GM19397 (cell line): ENCODE measurements at regions not wholly inside any gene's neighbourhood (a gene's known extent, or its start where the extent isn't known, plus 50 kb on each side); places are given as distances from the start of the nearest gene placed in this dataset.
"Not testable (repeated sequence)": the region's sequence is repeated elsewhere in the genome, so short reads cannot be mapped to it uniquely, and the experiment has no call there.

Source experiments
- ATAC-seq: cut with Tn5 transposase; IDR thresholded peaks from one replicate; pipeline ENCODE4 v1.9.1; 2021; ENCODE audit warnings: mild to moderate bottlenecking, moderate library complexity; ENCODE audit not compliant: unreplicated experiment

DNA sequence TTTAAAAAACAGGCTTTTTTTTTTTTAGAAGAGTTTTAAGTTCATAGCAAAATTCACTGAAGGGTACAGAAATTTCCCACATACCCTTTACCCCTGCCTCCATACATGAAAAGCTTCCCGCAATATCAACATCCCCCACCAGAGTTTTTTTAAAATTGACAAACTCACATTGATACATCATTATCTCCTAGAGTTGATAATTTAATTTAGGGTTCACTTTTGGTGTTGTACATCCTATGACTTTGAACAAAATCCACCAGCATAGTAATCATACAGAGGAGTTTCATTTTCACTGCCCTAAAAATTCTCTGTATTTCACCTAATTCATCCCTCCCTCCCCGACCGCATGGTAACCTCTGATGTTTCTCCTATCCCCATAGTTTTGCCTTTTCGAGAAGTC lies 53.6 kb upstream of the KCNK2 start:
- ATAC-seq: no peak

DNA sequence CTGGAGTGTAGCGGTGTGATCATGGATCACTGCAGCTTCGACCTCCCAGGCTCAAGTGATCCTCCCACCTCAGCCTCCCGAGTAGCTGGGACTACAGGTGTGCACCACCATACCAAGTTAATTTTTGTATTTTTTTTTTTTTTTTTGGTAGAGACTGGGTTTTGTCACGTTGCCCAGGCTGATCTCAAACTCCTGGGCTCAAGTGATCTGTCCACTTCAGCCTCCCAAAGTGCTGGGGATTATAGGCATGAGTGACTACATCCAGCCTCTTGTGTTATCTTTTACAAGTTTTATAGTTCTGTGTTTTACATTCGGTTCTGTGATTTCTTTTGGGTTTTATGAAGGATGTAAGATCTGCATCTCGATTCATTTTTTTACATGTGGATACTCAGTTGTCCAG lies 52.0 kb upstream of the KCNK2 start:
- ATAC-seq: not testable (repeated sequence)

DNA sequence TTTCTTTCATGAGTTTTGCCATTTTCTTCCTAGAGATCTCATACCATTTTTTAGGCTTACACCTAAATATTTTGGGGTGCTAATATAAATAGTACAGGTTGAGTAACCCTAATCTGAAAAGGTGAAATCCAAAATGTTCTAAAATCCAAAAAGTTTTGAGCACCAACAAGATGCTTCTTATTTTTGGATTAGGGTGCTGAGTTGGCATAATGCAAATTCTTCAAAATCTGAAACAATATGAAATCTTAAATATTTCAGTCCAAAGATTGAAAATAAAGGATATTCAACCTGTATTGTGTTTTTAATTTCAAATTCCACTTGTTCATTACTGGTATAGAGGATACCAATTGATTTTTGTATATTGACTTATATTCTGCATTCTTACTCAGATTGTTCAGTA lies 51.1 kb upstream of the KCNK2 start:
- ATAC-seq: no peak
